GM10248 (cell line): ENCODE measurements at regions not wholly inside any gene's neighbourhood (a gene's known extent, or its start where the extent isn't known, plus 50 kb on each side); places are given as distances from the start of the nearest gene placed in this dataset.

ENCODE experiments used
- CTCF ChIA-PET: fragments of 300-600 bp; sonication (Branson Sonifier 250); formaldehyde crosslinking; extraction: SDS; loops from one replicate; lab custom pipeline; 2021; ENCODE audit warnings: antibody characterized with exemption; lab: Yijun Ruan, JAX
- POLR2A ChIA-PET: fragments of 350-650 bp; sonication (Branson Sonifier 250); formaldehyde crosslinking; extraction: SDS; loops from one replicate; lab custom pipeline; 2020; ENCODE audit warnings: antibody characterized with exemption; lab: Yijun Ruan, JAX
- DNase-seq: peaks from one replicate; pipeline ENCODE4 v3.0.0; 2012; ENCODE audit errors: extremely low spot score
- TF ChIP-seq, protein P1 (sequence below): IDR thresholded peaks from 2 replicates; pipeline ENCODE4 v1.5.1; 2012; ENCODE audit warnings: mild to moderate bottlenecking, low read depth; ENCODE audit errors: extremely low read depth, missing control alignments, control extremely low read depth

DNA sequence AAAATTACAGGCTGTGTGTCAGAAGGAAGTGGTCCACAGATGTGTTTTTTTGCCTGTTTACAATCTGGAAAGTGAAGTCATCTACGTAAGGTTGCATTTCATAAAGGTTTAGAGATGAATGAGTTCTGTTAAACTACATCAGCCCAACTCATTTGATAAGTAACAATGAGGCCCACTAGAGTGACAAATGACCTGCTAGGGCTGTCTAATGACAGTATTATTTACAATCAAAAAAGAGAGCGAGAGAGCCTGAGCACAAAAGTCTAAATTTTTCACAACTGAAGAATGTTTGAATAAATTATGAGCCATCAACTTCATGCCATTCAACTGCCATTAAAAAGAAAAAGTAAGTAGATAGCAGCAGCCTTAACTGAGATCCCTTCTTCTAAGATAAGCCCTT lies 135.7 kb upstream of the TBL1XR1 start:
- POLR2A ChIA-PET = no interaction called here
- CTCF ChIA-PET = interaction anchor here (0.7 kb wide), 1 partner anchor 9 kb away, joined by 4 read pairs; no protein-coding TSS in a partner anchor
- TF ChIP-seq, protein P1, sequence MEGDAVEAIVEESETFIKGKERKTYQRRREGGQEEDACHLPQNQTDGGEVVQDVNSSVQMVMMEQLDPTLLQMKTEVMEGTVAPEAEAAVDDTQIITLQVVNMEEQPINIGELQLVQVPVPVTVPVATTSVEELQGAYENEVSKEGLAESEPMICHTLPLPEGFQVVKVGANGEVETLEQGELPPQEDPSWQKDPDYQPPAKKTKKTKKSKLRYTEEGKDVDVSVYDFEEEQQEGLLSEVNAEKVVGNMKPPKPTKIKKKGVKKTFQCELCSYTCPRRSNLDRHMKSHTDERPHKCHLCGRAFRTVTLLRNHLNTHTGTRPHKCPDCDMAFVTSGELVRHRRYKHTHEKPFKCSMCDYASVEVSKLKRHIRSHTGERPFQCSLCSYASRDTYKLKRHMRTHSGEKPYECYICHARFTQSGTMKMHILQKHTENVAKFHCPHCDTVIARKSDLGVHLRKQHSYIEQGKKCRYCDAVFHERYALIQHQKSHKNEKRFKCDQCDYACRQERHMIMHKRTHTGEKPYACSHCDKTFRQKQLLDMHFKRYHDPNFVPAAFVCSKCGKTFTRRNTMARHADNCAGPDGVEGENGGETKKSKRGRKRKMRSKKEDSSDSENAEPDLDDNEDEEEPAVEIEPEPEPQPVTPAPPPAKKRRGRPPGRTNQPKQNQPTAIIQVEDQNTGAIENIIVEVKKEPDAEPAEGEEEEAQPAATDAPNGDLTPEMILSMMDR = no peak
- DNase-seq = no peak

DNA sequence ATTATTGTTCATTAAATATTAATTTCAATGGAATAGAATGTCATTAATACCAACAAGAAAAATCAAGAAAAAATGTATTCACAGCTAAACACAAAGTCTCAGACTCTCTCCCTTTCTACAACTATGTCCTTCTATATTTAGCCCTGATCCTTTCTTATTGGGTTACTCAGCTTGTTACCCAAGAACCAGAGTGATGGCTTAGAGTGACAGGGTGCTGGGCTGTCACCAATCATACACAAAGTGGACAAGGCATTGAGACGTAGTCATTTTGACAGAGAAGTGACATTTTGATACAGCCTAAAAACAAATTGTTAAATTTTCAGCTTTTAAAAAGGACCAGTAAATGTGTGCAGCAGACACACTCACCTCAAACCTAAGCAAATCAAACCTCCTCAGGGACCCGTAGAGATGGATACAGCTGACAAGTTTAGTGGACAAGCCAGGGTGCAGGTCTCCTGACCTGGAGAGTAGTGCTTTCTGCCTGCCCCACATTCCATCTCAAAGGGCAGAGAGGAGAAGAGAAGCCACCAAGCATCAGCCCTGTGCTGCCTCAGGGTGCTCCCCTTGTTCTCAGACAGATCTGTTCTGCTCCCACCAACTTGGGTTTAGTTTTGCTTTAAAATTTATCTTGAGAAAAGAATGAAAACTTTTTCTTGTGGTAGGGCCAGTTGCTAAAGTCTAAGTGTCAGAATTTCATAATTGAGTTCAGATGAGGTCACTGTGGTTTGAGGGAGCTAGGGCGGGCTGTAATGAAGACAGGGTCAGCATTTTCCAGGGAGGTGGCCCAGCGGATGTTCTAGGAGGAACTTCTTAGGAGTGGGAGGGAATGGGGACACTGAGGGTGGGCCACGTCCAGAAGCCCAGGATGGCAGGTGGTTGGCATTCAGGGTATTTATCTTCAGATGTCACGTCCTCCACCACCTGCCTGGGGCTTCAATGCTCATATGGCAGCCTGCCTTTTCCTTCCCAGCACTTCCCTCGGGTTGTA lies 136.5 kb upstream of the TBL1XR1 start:
- POLR2A ChIA-PET = no interaction called here
- no peak for DNase-seq
- CTCF ChIA-PET = interaction anchor here (0.7 kb wide), 1 partner anchor 9 kb away, joined by 4 read pairs; no protein-coding TSS in a partner anchor
- TF ChIP-seq, protein P1 = no peak

DNA sequence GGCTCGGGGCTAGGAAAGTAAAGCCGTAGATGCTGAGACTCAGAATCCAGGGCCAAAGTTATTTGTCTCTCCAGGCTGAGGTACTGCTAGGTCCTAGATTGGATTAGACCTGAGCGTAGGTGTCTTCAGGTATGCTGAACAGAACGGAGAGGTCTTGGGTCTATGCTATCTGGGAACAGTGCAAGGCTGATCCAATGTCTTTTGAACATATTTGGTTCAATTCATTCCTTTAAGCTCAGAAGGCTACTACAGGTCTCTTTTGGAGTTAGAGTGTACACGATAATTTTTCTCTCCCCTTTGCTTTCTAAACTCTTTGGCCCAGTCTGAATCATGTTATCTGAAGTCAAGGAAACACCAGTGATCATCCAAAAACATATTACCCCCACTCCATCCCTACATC lies 137.5 kb upstream of the TBL1XR1 start:
- POLR2A ChIA-PET = no interaction called here
- CTCF ChIA-PET = no interaction called here
- TF ChIP-seq, protein P1 = no peak
- DNase-seq = no peak

DNA sequence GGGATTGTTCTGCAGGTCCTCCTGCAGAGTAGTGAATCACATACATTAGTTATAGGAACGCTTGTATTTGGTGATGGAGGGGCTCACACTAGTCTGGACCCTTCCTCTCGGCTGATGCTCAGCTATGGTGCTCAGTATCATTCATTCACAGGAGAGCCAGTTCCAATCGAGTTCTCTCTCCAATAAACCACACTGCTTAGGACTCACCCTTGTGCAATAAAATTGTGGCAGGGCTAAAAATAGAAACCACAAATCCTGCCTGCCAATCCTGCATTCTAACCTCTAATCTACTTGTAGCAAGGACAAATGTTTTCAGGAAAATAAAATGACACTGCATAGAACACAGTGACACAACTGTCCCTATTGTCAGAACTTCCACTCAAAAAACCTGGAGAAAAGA lies 138.4 kb upstream of the TBL1XR1 start:
- ChIA-PET POLR2A (no interaction called here), CTCF (no interaction called here)
- TF ChIP-seq, protein P1 = no peak
- no peak for DNase-seq

DNA sequence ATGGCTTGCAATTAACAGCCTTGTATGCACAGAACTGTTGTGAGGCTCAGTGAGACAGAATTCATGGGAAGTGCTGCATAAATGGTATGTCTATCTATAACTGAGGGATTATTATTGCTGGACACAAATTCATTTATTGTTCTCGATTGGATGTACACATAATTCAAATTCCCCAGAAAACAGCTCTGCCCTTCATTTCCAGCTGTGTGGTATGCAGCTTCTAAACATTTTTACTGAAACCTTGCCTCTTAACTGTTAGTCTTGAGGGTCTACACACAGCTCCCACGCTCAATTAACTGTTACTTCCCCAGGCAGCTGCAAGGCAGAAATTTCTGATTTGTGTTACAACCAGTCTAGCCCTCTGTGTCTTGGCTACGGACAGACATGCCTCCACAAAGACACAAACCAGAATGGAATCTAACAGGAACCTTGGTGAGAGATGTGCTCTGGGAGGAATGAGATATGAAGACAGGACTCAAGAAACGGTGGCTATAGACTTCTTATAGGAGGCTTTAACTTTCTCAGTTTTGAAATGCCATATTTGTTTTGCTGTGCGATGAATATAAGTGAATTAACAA lies 139.7 kb upstream of the TBL1XR1 start:
- CTCF ChIA-PET = interaction anchor here (0.9 to 1.3 kb wide), 4 partner anchors 9 to 286 kb away, joined by 3 read pairs; no protein-coding TSS in a partner anchor
- TF ChIP-seq, protein P1 = no peak
- DNase-seq = no peak
- POLR2A ChIA-PET = interaction anchor here (1.1 kb wide), 1 partner anchor 65 kb away, joined by 6 read pairs; no protein-coding TSS in a partner anchor
